GM10248 (cell line): ENCODE measurements at regions not wholly inside any gene's neighbourhood (a gene's known extent, or its start where the extent isn't known, plus 50 kb on each side); places are given as distances from the start of the nearest gene placed in this dataset.

Source experiments
- CTCF ChIA-PET: fragments of 300-600 bp; sonication (Branson Sonifier 250); formaldehyde crosslinking; extraction: SDS; loops from one replicate; lab custom pipeline; 2021; ENCODE audit warnings: antibody characterized with exemption; lab: Yijun Ruan, JAX
- POLR2A ChIA-PET: fragments of 350-650 bp; sonication (Branson Sonifier 250); formaldehyde crosslinking; extraction: SDS; loops from one replicate; lab custom pipeline; 2020; ENCODE audit warnings: antibody characterized with exemption; lab: Yijun Ruan, JAX
- DNase-seq: peaks from one replicate; pipeline ENCODE4 v3.0.0; 2012; ENCODE audit errors: extremely low spot score
- CTCF ChIP-seq: IDR thresholded peaks from 2 replicates; pipeline ENCODE4 v1.5.1; 2012; ENCODE audit warnings: mild to moderate bottlenecking, low read depth; ENCODE audit errors: extremely low read depth, missing control alignments, control extremely low read depth

- POLR2A ChIA-PET, result no interaction called here
- TF ChIP-seq CTCF, result no peak
- DNase-seq, result no peak
- CTCF ChIA-PET, result interaction anchor here (0.8 kb wide), 1 partner anchor 9 kb away, joined by 3 read pairs; no protein-coding TSS in a partner anchor
Observed at GRCh38 chr7:26538216-26538615, 246.6 kb downstream of the SNX10 start.

DNA sequence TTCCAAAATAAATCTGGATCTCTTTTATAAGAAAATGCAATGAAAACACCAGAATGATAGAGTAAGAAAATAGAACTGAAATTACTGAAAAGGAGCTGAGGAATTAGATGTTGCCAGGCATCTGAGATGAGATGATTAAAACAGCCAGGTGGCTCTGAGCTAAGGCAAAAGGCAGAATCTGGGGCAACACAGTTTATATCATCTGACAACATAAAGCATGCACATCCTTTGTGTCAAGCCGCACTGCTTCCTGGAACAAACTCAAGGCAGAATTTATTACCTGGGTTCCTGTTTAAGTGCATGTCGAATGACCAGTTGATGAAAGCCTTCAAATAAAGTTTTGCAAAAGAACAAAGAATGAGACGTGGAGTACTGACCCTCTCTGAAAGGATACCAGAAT lies 247.0 kb downstream of the SNX10 start:
- ChIA-PET CTCF (interaction anchor here (0.8 kb wide), 1 partner anchor 9 kb away, joined by 3 read pairs; no protein-coding TSS in a partner anchor), POLR2A (no interaction called here)
- DNase-seq, result no peak
- TF ChIP-seq CTCF, result no peak

DNA sequence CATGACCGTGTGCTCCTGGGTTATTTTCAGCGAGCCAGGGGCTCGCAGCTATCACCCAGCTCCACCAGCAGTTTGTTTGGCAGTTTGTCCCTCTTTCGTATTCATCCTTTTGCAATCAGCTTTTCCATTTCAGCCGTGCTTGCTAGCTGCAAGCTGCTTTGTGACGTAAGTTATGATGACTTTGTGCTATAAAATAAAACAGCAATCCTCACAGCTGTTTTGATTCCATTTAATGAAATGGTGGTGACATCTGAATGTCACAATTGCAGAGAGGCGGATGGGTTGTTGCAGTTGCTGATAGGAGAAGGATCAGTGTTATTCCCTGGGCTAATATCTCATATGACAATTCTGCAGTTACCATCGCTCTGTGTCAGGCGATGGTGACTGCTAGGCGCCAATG lies 251.7 kb downstream of the SNX10 start:
- TF ChIP-seq CTCF, result no peak
- ChIA-PET CTCF (no interaction called here), POLR2A (no interaction called here)
- DNase-seq, result no peak

GRCh38 chr7:26543951-26544350 lies 252.3 kb downstream of the SNX10 start:
- no peak for TF ChIP-seq CTCF
- CTCF ChIA-PET, result interaction anchor here (1.6 kb wide), 1 partner anchor 10 kb away, joined by 4 read pairs; no protein-coding TSS in a partner anchor
- POLR2A ChIA-PET, result no interaction called here
- DNase-seq, result no peak

DNA sequence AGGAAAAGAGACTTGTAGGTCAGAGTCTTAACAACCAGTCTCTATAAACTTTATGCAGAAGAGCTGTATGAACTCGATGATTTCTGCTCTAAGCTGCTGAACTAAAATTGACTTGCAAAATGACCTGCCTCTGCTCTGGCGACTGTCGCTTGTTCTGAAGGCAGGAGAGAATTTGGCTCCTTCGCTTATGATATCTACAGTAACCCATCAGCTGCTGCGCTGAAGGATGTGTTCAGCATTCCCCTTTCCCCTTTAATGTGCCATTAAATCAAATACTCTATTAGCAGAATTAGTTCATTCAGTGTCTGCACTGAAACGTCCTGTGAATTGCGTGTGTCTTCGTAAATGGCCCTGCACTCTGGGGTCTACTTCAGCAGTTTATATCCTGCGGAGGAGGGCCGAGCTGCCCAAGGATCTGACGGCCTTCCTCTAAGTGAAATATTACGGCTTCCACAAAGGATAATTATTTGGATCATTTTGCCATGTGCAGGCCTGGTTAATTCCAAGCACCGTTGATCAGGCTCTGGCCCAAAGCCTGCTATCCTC lies 254.9 kb downstream of the SNX10 start:
- TF ChIP-seq CTCF, result no peak
- no peak for DNase-seq
- ChIA-PET POLR2A (no interaction called here), CTCF (interaction anchor here (2.1 kb wide), 1 partner anchor 11 kb away, joined by 6 read pairs; no protein-coding TSS in a partner anchor)

GRCh38 chr7:26547156-26547555 lies 255.5 kb downstream of the SNX10 start:
- no peak for DNase-seq
- TF ChIP-seq CTCF, result no peak
- ChIA-PET CTCF (interaction anchor here (0.7 to 2.1 kb wide), 3 partner anchors 9 to 177 kb away, joined by 3 to 6 read pairs (median 3); no protein-coding TSS in a partner anchor), POLR2A (no interaction called here)
